ENCODE measurements at regions not wholly inside any gene's neighbourhood (a gene's known extent, or its start where the extent isn't known, plus 50 kb on each side); places are given as distances from the start of the nearest gene placed in this dataset.

GRCh38 chr2:187157046-187157445 is 291.0 kb downstream of the CALCRL start:
- no peak overlapping the region for H3K4me3 ChIP-seq (ENCODE audit: low read depth, low read length)
- no peak for TF ChIP-seq CTCF (IDR thresholded peaks at IDR 0.05; ENCODE audit: low read depth, low read length)
- in situ Hi-C loops (cut with HindIII; ENCODE audit: low sequenced_read_pairs): no loop called here
- DNase-seq (ENCODE audit: low read depth, low spot score): no peak

- peak; percentile 20 for DNase-seq (ENCODE audit: low read depth, low spot score)
- H3K4me3 ChIP-seq (ENCODE audit: low read depth, low read length): no peak overlapping the region
- TF ChIP-seq CTCF (IDR thresholded peaks at IDR 0.05; ENCODE audit: low read depth, low read length): no peak
- in situ Hi-C loops (cut with HindIII; ENCODE audit: low sequenced_read_pairs): no loop called here
Observed at GRCh38 chr2:187155476-187155875, 292.6 kb downstream of the CALCRL start.

GRCh38 chr2:187150670-187151069 is 297.4 kb downstream of the CALCRL start:
- TF ChIP-seq CTCF (IDR thresholded peaks at IDR 0.05; ENCODE audit: low read depth, low read length): no peak
- H3K4me3 ChIP-seq (ENCODE audit: low read depth, low read length): no peak overlapping the region
- in situ Hi-C loops (cut with HindIII; ENCODE audit: low sequenced_read_pairs): no loop called here
- peak; percentile 61 for DNase-seq (ENCODE audit: low read depth, low spot score)

- no peak for DNase-seq (ENCODE audit: low read depth, low spot score)
- TF ChIP-seq CTCF (IDR thresholded peaks at IDR 0.05; ENCODE audit: low read depth, low read length): no peak
- no peak overlapping the region for H3K4me3 ChIP-seq (ENCODE audit: low read depth, low read length)
- in situ Hi-C loops (cut with HindIII; ENCODE audit: low sequenced_read_pairs): no loop called here
Observed at GRCh38 chr2:187148059-187148714, 299.2 kb upstream of the ZSWIM2 start.

- DNase-seq (ENCODE audit: low read depth, low spot score): no peak
- H3K4me3 ChIP-seq (ENCODE audit: low read depth, low read length): no peak overlapping the region
- TF ChIP-seq CTCF (IDR thresholded peaks at IDR 0.05; ENCODE audit: low read depth, low read length): no peak
- in situ Hi-C loops (cut with HindIII; ENCODE audit: low sequenced_read_pairs): no loop called here
Observed at GRCh38 chr2:187143537-187143936, 294.6 kb upstream of the ZSWIM2 start.

- in situ Hi-C loops (cut with HindIII; ENCODE audit: low sequenced_read_pairs): no loop called here
Observed at GRCh38 chr2:187139469-187139868, 290.5 kb upstream of the ZSWIM2 start.

More at GRCh38 chr2:187139469-187139868, 290.5 kb upstream of the ZSWIM2 start:
- DNase-seq (ENCODE audit: low read depth, low spot score): no peak
- TF ChIP-seq CTCF (IDR thresholded peaks at IDR 0.05; ENCODE audit: low read depth, low read length): no peak
- no peak overlapping the region for H3K4me3 ChIP-seq (ENCODE audit: low read depth, low read length)
